AG09319 (cell line): ENCODE measurements at regions not wholly inside any gene's neighbourhood (a gene's known extent, or its start where the extent isn't known, plus 50 kb on each side); places are given as distances from the start of the nearest gene placed in this dataset.
"Not testable (repeated sequence)": the region's sequence is repeated elsewhere in the genome, so short reads cannot be mapped to it uniquely, and the experiment has no call there.

Experiments
- DNase-seq: peaks from one replicate; pipeline ENCODE4 v3.0.0-alpha.2; 2010; ENCODE audit warnings: low read depth; ENCODE audit errors: extremely low read depth
- TF ChIP-seq, protein P1 (sequence below): IDR thresholded peaks from 2 replicates; pipeline ENCODE4 v1.5.1; 2011; ENCODE audit warnings: low read depth, mild to moderate bottlenecking, inconsistent platforms, low read length, moderate library complexity

DNA sequence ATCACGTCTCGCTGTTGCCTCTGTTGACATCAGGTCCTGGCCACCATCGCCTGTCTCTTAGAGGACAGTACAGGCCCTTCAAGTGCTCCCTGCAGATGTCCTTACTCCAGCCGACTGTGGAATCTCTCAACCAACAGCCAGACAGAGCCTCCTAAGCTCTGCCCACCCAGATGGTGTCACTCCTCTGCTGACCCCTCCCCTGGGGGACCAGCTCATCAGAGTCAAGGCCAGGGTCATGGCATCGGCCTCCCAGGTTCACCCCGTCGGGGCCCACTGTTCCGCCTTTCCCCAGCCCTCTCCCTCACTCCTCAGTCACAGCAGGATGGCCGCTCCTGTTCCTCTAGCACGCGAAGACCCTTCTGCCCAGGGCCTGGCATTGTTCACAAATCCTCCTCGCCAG lies 157.3 kb upstream of the TMEM132C start:
- TF ChIP-seq, protein P1, sequence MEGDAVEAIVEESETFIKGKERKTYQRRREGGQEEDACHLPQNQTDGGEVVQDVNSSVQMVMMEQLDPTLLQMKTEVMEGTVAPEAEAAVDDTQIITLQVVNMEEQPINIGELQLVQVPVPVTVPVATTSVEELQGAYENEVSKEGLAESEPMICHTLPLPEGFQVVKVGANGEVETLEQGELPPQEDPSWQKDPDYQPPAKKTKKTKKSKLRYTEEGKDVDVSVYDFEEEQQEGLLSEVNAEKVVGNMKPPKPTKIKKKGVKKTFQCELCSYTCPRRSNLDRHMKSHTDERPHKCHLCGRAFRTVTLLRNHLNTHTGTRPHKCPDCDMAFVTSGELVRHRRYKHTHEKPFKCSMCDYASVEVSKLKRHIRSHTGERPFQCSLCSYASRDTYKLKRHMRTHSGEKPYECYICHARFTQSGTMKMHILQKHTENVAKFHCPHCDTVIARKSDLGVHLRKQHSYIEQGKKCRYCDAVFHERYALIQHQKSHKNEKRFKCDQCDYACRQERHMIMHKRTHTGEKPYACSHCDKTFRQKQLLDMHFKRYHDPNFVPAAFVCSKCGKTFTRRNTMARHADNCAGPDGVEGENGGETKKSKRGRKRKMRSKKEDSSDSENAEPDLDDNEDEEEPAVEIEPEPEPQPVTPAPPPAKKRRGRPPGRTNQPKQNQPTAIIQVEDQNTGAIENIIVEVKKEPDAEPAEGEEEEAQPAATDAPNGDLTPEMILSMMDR: no peak

DNA sequence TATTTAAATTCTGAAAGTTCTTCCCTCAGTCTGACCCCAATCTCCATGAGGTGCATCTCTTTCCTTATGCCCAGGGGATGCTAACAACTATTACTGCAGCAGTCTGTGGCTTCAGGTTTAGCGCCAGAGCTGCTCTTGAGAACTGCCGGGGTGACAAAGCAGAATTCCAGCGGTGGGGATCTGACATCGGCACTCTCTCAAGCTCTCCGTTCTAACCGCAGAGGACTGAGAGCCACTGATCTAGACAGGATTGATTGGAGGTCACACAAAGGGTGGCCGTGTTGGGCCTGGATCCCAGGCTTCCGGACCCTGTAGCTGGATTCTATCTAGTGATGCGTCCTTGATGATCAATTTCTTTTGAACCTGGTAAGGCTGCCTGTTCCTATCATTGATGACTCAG lies 155.6 kb upstream of the TMEM132C start:
- TF ChIP-seq, protein P1: no peak
- no peak for DNase-seq

More for the DNA sequence above, 157.3 kb upstream of the TMEM132C start:
- no peak for DNase-seq

DNA sequence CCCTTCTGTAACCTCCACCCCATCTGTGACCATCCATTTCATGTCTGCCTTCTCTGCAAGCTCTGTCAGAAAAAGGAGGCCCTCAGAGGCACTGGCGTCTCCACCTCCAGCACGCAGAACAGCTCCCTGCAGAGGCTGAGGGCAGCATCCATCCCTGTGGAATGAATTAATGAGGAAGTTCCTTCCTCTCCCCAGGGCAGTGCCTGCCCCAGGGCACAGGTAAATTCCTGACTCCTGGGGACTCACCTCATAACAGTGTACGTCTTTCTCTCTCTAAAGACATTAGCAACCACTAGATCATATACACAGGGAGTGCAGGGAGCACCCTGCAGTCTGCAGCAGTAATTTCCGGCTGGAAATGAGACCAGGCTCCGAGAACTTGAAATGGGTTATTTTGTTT lies 155.0 kb upstream of the TMEM132C start:
- DNase-seq: no peak
- TF ChIP-seq, protein P1: no peak

DNA sequence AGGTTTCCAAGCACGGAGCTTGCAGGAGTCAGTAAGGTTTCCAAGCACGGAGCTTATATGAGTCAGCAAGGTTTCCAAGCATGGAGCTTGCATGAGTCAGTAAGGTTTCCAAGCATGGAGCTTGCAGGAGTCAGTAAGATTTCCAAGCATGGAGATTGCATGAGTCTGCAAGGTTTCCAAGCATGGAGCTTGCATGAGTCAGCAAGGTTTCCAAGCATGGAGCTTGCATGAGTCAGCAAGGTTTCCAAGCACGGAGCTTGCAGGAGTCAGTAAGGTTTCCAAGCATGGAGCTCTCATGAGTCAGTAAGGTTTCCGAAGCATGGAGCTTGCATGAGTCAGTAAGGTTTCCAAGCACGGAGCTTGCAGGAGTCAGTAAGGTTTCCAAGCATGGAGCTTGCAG lies 153.7 kb upstream of the TMEM132C start:
- DNase-seq: not testable (repeated sequence)

DNA sequence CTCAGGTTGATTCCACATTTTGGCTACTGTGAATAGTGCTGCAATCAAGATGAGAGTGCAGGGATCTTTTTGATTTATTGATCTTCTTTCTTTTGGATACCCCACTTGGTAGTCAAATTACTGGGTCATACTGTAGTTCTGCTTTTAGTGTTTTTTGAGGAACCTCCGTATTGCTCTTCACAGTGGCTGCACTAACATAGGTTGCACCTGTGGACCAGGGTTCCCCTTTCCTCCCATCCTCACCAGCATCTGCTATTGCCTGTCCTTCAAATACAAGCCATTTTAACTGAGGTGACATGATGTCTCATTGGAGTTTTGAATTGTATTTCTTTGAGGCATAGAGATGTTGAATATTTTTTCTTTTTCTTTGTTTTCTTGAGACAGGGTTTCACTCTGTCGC lies 152.5 kb upstream of the TMEM132C start:
- no peak for DNase-seq
- TF ChIP-seq, protein P1: no peak

DNA sequence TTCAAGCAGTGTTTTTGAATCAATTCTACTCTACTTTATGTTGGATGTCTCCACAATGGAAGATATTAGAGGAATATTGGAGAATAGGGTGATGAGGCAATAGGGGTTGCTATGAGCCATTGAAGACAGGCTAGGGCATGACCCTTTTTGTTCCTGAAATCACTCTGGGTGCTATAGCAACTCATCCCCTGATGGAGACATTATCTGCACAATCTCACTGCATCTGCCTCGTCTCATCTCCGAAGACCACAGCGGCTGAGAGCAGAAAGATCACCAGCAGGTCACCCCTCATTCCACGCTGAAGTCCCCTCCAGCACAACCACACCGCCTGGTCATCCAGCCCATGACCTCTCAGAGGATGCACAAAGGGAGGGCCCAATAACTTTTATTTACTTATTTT lies 150.4 kb upstream of the TMEM132C start:
- TF ChIP-seq, protein P1: no peak
- DNase-seq: no peak

DNA sequence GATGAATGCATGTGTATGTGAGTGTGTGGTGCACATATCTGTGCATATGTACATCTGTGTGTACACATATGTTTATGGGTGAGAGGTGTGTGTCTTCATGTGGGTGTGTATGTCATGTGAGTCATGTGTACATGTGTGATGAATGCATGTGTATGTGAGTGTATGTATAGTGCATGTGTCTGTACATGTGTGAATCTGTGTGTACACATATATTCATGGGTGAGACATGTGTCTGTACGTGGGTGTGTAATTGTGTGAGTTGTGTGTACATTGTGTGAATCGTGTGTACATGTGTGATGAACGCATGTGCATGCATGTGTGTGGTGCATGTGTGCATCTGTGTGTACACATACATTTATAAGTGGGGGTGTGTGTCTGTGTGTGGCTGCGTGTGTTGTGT lies 146.9 kb upstream of the TMEM132C start:
- TF ChIP-seq, protein P1: no peak
- no peak for DNase-seq

DNA sequence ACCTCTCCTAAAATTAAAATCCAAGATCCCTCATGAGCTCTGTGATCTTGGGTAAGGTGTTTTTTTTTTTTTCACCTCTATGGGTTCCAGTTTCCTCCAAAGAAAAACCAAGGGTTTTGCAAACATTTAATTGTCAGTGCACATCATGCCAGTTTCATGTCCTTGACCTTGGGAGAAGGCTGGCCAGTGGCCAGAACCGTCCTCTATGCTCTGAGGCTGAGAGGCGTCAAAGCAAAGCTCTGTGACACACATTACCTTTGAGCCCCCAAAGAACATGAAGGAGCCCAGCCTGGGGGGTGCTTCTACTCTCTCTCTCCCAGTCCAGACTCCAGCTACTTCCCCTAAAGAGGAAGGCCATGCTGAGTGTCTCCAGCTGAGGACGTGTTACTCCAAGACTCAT lies 145.5 kb upstream of the TMEM132C start:
- DNase-seq: no peak
- TF ChIP-seq, protein P1: no peak
